Activated CD4-positive, alpha-beta T cell treated with anti-CD3 and anti-CD28 coated beads for 36 hours (primary cell): ENCODE measurements at regions not wholly inside any gene's neighbourhood (a gene's known extent, or its start where the extent isn't known, plus 50 kb on each side); places are given as distances from the start of the nearest gene placed in this dataset.
"Not testable (repeated sequence)": the region's sequence is repeated elsewhere in the genome, so short reads cannot be mapped to it uniquely, and the experiment has no call there.

Experiments
- ATAC-seq: fragments of 200-7000 bp; cut with Tn5 transposase; one replicate; pipeline ENCODE4 v1.10.0; 2021; ENCODE audit warnings: mild to moderate bottlenecking, moderate library complexity
- CTCF ChIA-PET: fragments of 350-600 bp; sonication (Branson Sonifier 250); formaldehyde crosslinking; loops from one replicate; lab custom pipeline; 2021; ENCODE audit warnings: antibody characterized with exemption; lab: Charles Lee
- POLR2A ChIA-PET: fragments of 350-600 bp; sonication (Branson Sonifier 250); formaldehyde crosslinking; loops from one replicate; lab custom pipeline; 2021; ENCODE audit warnings: antibody characterized with exemption, inconsistent platforms; lab: Charles Lee
- DNase-seq: peaks from one replicate; pipeline ENCODE4 v3.0.0-alpha.2; 2020
- H3K27ac Mint-ChIP-seq: one replicate; pipeline ENCODE4 v1.8.0; 2021; ENCODE audit warnings: mixed read lengths
- H3K27me3 Mint-ChIP-seq: one replicate; pipeline ENCODE4 v1.8.0; 2021; ENCODE audit warnings: mixed read lengths
- H3K36me3 Mint-ChIP-seq: one replicate; pipeline ENCODE4 v1.8.0; 2021; ENCODE audit warnings: low read depth, mixed read lengths
- H3K4me1 Mint-ChIP-seq: one replicate; pipeline ENCODE4 v1.8.0; 2021; ENCODE audit warnings: mixed read lengths
- H3K4me3 Mint-ChIP-seq: one replicate; pipeline ENCODE4 v1.8.0; 2021; ENCODE audit warnings: mild to moderate bottlenecking, moderate library complexity, mixed read lengths
- H3K9me3 Mint-ChIP-seq: one replicate; pipeline ENCODE4 v1.8.0; 2021; ENCODE audit warnings: low read depth, mixed read lengths
- intact Hi-C, 2 experiments: fragments of 100-400 bp; cut with DNase I in 1 of 2; cut with micrococcal nuclease in 1 of 2; formaldehyde crosslinking; loops; one replicate each; pipeline versions ENCODE4 v1.14.2 to v1.15.1; 2022 to 2024; cut with DNase I, micrococcal nuclease

DNA sequence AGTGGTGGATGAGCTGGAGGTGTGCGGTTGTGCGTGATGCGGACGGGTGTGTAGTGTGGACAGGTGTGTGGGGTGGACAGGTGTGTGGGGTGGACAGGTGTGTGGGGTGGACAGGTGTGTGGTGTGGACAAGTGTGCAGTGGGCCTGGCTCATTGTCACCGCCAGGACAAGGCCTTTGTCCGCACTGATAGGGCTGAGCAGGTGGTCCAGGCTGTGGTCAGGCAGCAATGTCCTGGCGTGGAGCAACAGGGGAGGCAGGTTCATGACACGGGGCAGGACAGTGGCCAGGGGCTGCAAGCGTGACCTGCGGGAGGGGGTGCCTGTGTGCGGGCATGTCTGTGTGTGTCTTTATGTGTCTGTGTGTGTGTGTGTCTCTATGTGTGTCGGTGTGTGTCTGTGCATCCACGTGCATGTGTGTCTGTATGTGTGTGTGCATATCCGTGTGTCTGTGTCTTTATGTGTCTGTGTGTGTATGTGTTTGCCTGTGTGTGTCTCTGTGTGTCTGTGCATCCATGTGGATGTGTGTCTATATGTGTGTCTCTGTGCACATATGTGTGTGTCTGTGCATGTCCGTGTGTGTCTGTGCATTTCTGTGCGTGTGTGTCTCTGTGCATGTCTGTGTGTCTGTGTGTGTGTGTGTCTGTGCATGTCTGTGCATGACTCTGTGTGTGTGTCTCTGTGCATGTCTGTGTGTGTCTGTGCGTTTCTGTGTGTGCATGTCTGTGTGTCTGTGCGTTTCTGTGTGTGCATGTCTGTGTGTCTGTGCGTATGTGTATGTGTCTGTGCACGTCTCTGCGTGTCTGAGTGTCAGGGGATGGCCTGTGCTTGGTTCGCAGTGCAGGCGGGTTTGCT, 161.0 kb downstream of the TMEM121 start:
- intact Hi-C loops = loop anchor here in 1 of 2 experiments (2.0 kb wide), 1 partner anchor 119 kb away; no protein-coding TSS in a partner anchor
- ATAC-seq, H3K27ac Mint-ChIP-seq, POLR2A ChIA-PET, H3K4me1 Mint-ChIP-seq, H3K27me3 Mint-ChIP-seq, DNase-seq, CTCF ChIA-PET, H3K4me3 Mint-ChIP-seq, H3K36me3 Mint-ChIP-seq: not testable (repeated sequence)
- peaks cover 13% of the 10 kb centered on the region for H3K9me3 Mint-ChIP-seq

DNA sequence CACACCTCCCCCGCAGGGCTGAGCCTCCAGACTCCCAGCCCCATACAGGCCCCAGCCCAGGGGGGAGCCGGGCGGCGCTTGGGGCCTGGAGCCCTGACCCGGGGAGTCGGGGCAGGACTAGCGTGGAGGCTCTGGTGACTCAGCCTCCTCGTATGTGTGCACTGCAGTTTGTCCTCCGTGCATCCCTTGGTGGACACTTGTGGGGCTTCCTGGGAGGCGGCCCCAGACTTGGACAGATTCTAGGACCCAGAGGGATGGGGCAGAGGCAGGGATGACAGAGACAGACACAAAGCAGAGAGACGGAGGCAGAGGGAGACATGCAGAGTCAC, 161.6 kb downstream of the TMEM121 start:
- POLR2A ChIA-PET, H3K4me3 Mint-ChIP-seq, DNase-seq: not testable (repeated sequence)

DNA sequence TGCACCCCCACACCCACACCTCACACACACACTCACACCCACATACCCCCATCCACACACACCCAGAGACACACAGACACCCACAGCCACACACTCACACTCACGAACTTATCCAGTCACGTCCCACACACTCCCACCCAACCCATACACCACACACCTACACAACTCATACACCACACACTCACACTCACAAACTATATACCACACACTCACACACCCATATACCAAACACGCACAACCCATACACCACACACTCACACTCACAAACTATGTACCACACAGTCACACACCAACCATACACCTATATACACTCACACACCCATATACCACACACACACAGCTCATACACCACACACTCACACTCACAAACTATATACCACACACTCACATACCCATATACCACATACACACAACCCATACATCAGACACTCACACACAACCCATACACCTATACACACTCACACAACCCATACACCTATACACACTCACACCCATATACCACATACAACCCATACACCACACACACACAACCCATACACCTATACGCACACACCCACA, 162.4 kb downstream of the TMEM121 start:
- ATAC-seq, POLR2A ChIA-PET, DNase-seq, H3K27me3 Mint-ChIP-seq, H3K4me1 Mint-ChIP-seq, H3K36me3 Mint-ChIP-seq, H3K4me3 Mint-ChIP-seq, H3K27ac Mint-ChIP-seq, CTCF ChIA-PET: not testable (repeated sequence)
- intact Hi-C loops = loop anchor here in 1 of 2 experiments (2.0 kb wide), 1 partner anchor 120 kb away; no protein-coding TSS in a partner anchor
- peaks cover 13% of the 10 kb centered on the region for H3K9me3 Mint-ChIP-seq

More for the DNA sequence above, 161.6 kb downstream of the TMEM121 start:
- peaks cover 13% of the 10 kb centered on the region for H3K9me3 Mint-ChIP-seq
- CTCF ChIA-PET, H3K4me1 Mint-ChIP-seq, H3K27ac Mint-ChIP-seq, H3K36me3 Mint-ChIP-seq, H3K27me3 Mint-ChIP-seq: not testable (repeated sequence)
- ATAC-seq = peak; percentile 37
- intact Hi-C loops = loop anchor here in 1 of 2 experiments (2.0 kb wide), 1 partner anchor 119 kb away; no protein-coding TSS in a partner anchor

DNA sequence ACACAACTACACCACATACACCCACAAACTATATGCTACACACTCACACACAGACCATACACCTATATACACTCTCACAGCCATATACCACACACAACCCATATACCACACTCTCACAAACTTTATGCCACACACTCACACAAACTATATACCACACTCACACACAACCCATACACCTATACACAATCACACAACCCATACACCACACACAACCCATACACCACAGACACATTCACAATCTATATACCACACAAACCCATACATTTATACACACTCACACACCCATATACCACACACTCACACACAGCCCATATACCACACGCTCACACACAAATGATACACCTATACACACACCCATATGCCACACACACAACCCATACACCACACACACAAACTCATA, 163.3 kb downstream of the TMEM121 start:
- intact Hi-C loops = loop anchor here in 1 of 2 experiments (2.0 kb wide), 1 partner anchor 121 kb away; no protein-coding TSS in a partner anchor
- no peak for ATAC-seq
- no peak overlapping the region for H3K4me3 Mint-ChIP-seq
- ChIA-PET CTCF (no interaction called here), POLR2A (no interaction called here)
- peaks cover 13% of the 10 kb centered on the region for H3K9me3 Mint-ChIP-seq
- peaks cover 11% of the 10 kb centered on the region for H3K27me3 Mint-ChIP-seq
- no peaks in the 10 kb centered on the region for H3K36me3 Mint-ChIP-seq
- no peak for DNase-seq
- no peak overlapping the region for H3K27ac Mint-ChIP-seq
- H3K4me1 Mint-ChIP-seq = no peaks in the 10 kb centered on the region

DNA sequence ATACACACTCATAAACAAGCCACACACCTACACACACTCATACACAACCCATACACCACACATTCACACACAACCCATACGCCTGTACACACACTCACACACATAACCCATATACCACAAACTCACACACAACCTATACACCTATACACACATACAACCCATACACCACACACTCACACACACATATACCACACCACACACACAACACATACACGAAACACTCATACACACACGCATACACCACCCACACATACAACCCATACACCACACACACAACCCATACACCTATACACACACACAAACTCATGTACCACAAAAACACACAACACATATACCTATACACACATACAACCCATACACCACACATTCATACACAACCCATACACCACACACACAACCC, 164.3 kb downstream of the TMEM121 start:
- Mint-ChIP-seq H3K36me3 (no peaks in the 10 kb centered on the region), H3K4me1 (no peaks in the 10 kb centered on the region), H3K9me3 (peaks cover 13% of the 10 kb centered on the region), H3K4me3 (no peak overlapping the region), H3K27me3 (peaks cover 18% of the 10 kb centered on the region), H3K27ac (no peak overlapping the region)
- no peak for DNase-seq
- intact Hi-C loops = no loop called here
- ChIA-PET POLR2A (no interaction called here), CTCF (no interaction called here)
- ATAC-seq = no peak

DNA sequence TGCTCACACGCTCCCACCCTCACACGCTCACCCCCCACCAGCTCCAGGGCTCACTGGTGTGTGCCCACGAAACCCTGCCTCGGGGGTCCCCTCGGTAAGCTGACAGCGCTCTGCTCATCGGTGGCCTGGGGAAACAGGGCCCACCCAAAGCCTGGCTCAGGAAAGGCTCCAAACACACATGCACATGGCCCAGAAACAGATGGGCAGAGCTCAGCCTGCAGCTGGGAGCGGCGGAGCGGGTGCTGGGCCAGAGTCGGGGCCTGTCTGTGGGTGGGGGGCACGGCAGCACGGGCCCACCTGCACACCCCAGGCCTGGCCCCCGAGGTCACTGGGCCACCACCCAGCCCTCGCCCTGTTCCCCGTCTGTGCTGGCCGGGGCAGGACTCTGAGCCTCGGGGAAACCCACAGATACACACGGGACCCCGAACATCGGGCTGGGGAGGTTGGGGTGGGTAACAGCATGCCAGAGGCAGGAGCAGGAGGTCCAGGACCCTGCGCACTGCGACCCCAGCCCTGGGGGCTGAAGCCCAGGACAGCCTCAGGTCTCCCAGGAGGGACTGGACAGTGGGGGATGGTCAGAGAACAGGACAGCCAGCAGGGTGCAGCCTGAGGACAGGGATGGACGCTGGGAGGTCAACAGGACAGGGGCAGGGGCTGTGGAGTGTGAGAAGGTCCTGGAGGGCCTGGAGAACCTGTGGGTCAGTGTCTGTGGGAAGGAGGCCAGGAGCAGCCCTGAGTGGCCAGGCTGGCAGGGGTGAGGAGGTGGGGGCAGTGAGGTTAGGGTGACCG, 165.1 kb downstream of the TMEM121 start:
- H3K27ac Mint-ChIP-seq, CTCF ChIA-PET, H3K4me3 Mint-ChIP-seq, H3K36me3 Mint-ChIP-seq, DNase-seq, ATAC-seq, POLR2A ChIA-PET, intact Hi-C loops, H3K4me1 Mint-ChIP-seq: not testable (repeated sequence)
- Mint-ChIP-seq H3K9me3 (peaks cover 13% of the 10 kb centered on the region), H3K27me3 (peaks cover 18% of the 10 kb centered on the region)

DNA sequence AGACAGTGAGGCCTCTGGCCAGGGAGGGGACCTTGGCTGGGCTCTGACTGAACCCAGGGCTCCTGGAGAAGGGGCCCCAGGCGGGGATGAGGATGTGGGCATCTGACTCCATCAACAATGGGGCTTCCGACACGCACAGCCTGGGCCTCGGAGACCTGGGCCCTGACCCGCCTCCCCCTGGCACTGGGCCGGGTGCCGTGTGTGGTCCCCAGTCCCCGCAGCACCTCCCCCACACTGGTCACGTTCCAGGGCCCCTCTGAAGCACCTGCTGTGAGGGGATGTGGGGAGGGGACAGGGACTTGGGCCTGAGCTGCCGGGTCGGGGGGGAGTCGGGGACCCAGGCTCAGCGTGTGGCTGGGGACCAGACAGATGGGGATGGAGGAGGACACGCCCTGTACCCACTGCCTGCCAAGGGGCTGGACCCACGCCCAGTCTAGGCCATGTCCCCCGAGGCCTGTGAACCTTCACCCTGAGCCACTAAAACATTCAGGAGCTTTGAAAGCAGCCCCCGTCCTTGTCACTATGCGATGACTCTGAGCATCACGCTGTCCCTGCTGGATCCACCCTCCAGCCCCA, 165.8 kb downstream of the TMEM121 start:
- H3K4me1 Mint-ChIP-seq, ATAC-seq, intact Hi-C loops, CTCF ChIA-PET, POLR2A ChIA-PET, H3K4me3 Mint-ChIP-seq, H3K36me3 Mint-ChIP-seq, H3K27ac Mint-ChIP-seq, DNase-seq: not testable (repeated sequence)
- peaks cover 18% of the 10 kb centered on the region for H3K27me3 Mint-ChIP-seq
- peaks cover 13% of the 10 kb centered on the region for H3K9me3 Mint-ChIP-seq

DNA sequence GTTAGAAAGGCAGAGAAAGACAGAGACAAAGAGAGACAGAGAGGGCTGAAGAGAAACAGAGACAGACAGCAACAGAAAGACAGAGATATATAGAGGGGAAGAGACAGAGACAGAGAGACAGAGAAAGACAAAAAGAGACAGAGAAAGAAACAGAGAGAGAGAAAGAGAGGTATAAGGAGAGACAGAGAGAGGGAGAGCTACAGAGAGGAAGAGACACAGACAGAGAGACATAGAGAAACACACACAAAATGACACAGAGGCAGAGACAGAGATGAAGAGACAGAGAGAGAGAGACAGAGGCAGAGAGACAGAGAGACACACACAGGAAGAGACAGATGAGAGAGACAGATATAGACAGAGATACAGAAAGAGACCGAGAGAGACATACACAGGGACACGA, 168.6 kb downstream of the TMEM121 start:
- Mint-ChIP-seq H3K27me3 (peaks cover 18% of the 10 kb centered on the region), H3K4me3 (no peak overlapping the region), H3K9me3 (peaks cover 10% of the 10 kb centered on the region), H3K36me3 (no peaks in the 10 kb centered on the region), H3K4me1 (no peaks in the 10 kb centered on the region), H3K27ac (peak overlapping the region; percentile 4)
- ChIA-PET CTCF (no interaction called here), POLR2A (no interaction called here)
- DNase-seq = no peak
- no peak for ATAC-seq
- intact Hi-C loops = no loop called here

DNA sequence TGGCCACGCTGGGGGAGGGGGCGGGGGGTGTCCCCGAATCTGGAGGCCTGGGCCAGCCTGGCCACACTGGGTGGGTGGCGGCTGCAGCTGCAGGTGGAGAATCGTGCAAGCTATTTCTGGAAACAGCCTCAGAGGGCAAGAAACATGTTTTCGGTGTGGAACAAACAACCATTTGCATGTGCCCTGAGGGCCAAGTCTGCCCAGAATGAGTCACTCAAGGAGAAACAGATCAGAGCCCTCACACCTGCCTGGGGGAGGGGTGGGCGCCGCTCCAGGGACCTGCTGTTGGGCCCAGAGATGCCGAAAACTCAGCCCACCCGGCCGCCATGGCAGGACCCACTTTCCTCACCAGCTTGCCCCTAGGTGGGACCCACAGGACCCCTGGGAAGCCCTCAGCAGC, 170.0 kb downstream of the TMEM121 start:
- DNase-seq, CTCF ChIA-PET, H3K4me1 Mint-ChIP-seq, intact Hi-C loops, H3K4me3 Mint-ChIP-seq, POLR2A ChIA-PET, H3K36me3 Mint-ChIP-seq, H3K27ac Mint-ChIP-seq, H3K9me3 Mint-ChIP-seq: not testable (repeated sequence)
- ATAC-seq = peak; percentile 60
- H3K27me3 Mint-ChIP-seq = peaks cover 18% of the 10 kb centered on the region

DNA sequence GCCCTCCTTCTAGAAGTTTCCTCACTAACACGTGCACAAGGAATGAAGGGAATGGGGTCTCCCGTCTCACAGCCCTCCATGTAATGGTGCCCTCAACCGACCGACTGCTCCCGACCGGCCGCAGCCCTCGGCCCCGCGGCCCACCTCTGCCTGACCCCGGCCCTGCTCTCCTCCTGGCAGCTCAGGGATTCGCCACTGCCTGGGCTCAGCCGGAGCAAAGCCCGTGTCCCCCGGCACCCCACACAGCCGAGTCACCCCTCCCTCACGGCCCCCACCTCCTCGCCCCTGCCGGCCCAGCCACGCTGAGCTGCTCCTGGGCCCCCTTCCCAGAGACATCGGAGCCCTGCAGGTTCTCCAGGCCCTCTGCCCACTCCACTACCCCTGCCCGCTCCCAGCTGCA, 171.0 kb downstream of the TMEM121 start:
- H3K27ac Mint-ChIP-seq, ATAC-seq, H3K36me3 Mint-ChIP-seq, H3K4me3 Mint-ChIP-seq, H3K4me1 Mint-ChIP-seq, POLR2A ChIA-PET, intact Hi-C loops, H3K9me3 Mint-ChIP-seq, CTCF ChIA-PET, DNase-seq: not testable (repeated sequence)
- H3K27me3 Mint-ChIP-seq = peaks cover 18% of the 10 kb centered on the region

DNA sequence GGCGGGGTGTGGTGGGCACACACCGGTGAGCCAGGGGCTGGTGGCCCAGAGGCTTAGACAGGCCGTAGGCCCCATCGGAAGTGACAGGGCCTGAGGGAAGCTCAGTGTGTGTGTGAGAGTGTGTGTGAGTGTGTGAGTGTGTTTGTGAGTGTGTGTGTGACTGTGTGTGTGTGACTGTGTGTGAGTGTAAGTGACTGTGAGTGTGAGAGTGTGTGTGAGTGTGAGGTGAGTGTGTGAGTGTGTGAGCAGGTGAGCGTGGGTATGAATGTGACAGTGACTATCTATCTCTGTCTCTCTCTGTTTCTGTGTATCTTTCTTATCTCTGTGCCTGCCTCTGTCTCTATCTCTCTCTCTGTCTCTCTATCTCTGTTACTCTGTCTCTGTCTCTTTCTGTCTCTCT, 171.6 kb downstream of the TMEM121 start:
- POLR2A ChIA-PET, CTCF ChIA-PET: not testable (repeated sequence)

More for the DNA sequence above, 171.6 kb downstream of the TMEM121 start:
- H3K4me3 Mint-ChIP-seq, H3K4me1 Mint-ChIP-seq, DNase-seq, H3K36me3 Mint-ChIP-seq, H3K9me3 Mint-ChIP-seq, H3K27ac Mint-ChIP-seq, intact Hi-C loops, ATAC-seq: not testable (repeated sequence)
- H3K27me3 Mint-ChIP-seq = peaks cover 18% of the 10 kb centered on the region
